Endothelial cell of umbilical vein (primary cell): ENCODE measurements at regions not wholly inside any gene's neighbourhood (a gene's known extent, or its start where the extent isn't known, plus 50 kb on each side); places are given as distances from the start of the nearest gene placed in this dataset.
A peak's percentile ranks its signal among the peaks of the same experiment; 100 is the strongest.

Experiments used
- EZH2 ChIP-seq: IDR thresholded peaks from 2 replicates; pipeline ENCODE4 v1.6.1; 2012; ENCODE audit warnings: borderline replicate concordance, low read depth, mild to moderate bottlenecking, moderate library complexity, low read length, inconsistent platforms; ENCODE audit not compliant: severe bottlenecking
- FOS ChIP-seq: IDR thresholded peaks from 2 replicates; pipeline ENCODE4 v1.6.1; 2011; ENCODE audit warnings: mild to moderate bottlenecking, low read length, moderate library complexity, borderline replicate concordance; ENCODE audit not compliant: insufficient read depth
- JUN ChIP-seq: IDR thresholded peaks from 2 replicates; pipeline ENCODE4 v1.6.1; 2011; ENCODE audit warnings: borderline replicate concordance, low read depth; ENCODE audit not compliant: insufficient read length, insufficient read depth
- MYC ChIP-seq: IDR thresholded peaks from one replicate; pipeline ENCODE4 v1.6.1; 2011; ENCODE audit warnings: mild to moderate bottlenecking, low read depth, low read length
- POLR2A ChIP-seq: IDR thresholded peaks from 2 replicates; pipeline ENCODE4 v1.6.1; 2012; ENCODE audit warnings: low read depth, mild to moderate bottlenecking, control low read depth, low read length
- POLR2AphosphoS5 ChIP-seq: IDR thresholded peaks from 2 replicates; pipeline ENCODE4 v1.6.1; 2012; ENCODE audit warnings: low read depth, mild to moderate bottlenecking, control low read depth, low read length, moderate library complexity; ENCODE audit not compliant: insufficient read depth
- TF ChIP-seq, protein P1 (sequence below), 2 donors: IDR thresholded peaks; 1 replicate in 1 of 2; 2 replicates in 1 of 2; pipeline ENCODE4 v1.5.1; 2011; ENCODE audit warnings: low read length in 2 of 2, mild to moderate bottlenecking in 2 of 2, moderate library complexity in 2 of 2, control low read depth in 1 of 2, inconsistent platforms in 1 of 2, low read depth in 1 of 2; ENCODE audit not compliant: insufficient read depth in 1 of 2; ENCODE audit errors: extremely low read depth in 1 of 2
- TF ChIP-seq, protein P2 (sequence below): IDR thresholded peaks from 2 replicates; pipeline ENCODE4 v1.6.1; 2011; ENCODE audit not compliant: insufficient read depth, insufficient read length

DNA sequence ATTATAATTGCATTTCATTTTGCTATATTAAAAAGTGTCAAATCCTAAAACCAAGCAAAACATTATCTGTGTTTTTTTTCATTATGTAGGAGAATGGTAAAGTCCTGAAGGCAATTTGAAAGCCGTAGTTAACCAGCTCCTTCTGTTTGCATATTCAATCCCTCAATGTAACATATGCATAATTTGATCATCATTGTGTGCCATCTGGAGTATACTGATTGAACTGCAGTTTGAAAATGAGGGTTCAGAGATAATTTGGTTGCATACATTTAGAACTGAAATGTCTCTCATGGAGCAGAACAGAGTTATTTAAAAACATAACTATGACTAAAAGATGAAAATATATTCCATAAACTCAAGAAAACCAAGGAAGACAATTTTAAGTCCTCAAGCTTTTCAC, 518.6 kb downstream of the GBE1 start:
- TF ChIP-seq, protein P1, sequence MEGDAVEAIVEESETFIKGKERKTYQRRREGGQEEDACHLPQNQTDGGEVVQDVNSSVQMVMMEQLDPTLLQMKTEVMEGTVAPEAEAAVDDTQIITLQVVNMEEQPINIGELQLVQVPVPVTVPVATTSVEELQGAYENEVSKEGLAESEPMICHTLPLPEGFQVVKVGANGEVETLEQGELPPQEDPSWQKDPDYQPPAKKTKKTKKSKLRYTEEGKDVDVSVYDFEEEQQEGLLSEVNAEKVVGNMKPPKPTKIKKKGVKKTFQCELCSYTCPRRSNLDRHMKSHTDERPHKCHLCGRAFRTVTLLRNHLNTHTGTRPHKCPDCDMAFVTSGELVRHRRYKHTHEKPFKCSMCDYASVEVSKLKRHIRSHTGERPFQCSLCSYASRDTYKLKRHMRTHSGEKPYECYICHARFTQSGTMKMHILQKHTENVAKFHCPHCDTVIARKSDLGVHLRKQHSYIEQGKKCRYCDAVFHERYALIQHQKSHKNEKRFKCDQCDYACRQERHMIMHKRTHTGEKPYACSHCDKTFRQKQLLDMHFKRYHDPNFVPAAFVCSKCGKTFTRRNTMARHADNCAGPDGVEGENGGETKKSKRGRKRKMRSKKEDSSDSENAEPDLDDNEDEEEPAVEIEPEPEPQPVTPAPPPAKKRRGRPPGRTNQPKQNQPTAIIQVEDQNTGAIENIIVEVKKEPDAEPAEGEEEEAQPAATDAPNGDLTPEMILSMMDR (IDR thresholded peaks at IDR 0.05; ENCODE audit: extremely low read depth in 1 of 2, insufficient read depth in 1 of 2, low read depth in 1 of 2, low read length in 2 of 2), result peak; percentile 29 to 42
- no peak for TF ChIP-seq POLR2A
- TF ChIP-seq, protein P2, sequence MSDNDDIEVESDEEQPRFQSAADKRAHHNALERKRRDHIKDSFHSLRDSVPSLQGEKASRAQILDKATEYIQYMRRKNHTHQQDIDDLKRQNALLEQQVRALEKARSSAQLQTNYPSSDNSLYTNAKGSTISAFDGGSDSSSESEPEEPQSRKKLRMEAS, result no peak
- no peak for TF ChIP-seq EZH2
- no peak for TF ChIP-seq POLR2AphosphoS5
- no peak for TF ChIP-seq MYC
- TF ChIP-seq JUN, result no peak
- TF ChIP-seq FOS, result no peak
